Suppressor macrophage treated with lipopolysaccharide for 1 hour (primary cell): ENCODE measurements at regions not wholly inside any gene's neighbourhood (a gene's known extent, or its start where the extent isn't known, plus 50 kb on each side); places are given as distances from the start of the nearest gene placed in this dataset.
A peak's percentile ranks its signal among the peaks of the same experiment; 100 is the strongest.
"Not testable (repeated sequence)": the region's sequence is repeated elsewhere in the genome, so short reads cannot be mapped to it uniquely, and the experiment has no call there.

Experiments
- DNase-seq, 3 donors: peaks; one replicate each; pipeline ENCODE4 v3.0.0-alpha.2; 2020 to 2022

GRCh38 chr4:115292320-115293092 is 179.1 kb upstream of the NDST4 start:
- peak in 1 of 3 donors; percentile 9 for DNase-seq

DNA sequence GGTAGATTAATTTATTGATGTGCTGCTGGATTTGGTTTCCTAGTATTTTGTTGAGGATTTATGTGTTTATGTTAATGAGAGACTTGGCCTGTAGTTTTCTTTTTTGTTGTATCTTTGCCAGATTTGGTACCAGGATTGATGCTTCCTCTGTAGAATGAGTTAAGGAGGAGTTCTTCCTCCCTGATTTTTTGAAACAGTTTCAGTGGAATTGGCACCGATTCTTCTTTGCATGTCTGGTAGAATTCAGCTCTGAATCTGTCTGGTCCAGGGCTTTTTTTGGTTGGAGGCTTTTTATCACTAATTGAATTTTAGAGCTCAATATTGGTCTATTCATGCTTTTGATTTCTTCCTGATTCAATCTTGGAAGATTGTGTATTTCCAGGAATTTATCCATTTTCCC is 174.0 kb upstream of the NDST4 start:
- DNase-seq = no peak

DNA sequence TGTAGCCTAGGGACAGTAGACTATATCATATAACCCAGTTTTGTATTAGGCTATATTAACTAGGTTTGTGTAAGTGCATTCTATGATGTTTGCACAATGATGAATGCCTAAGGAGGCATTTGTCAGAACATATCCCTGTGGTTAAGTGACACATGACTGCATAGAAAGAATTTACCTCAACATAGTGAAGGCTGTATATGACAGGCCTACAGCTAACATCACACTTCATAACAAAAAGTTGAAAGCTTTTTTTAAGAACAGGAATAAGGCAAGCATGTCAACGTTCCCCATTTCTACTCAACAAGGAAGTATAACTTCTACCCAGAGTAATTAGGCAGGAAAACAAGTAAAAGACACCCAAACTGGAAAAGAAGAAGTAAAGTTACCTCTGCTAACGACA is 165.9 kb upstream of the NDST4 start:
- peak in 1 of 3 donors; percentile 40 for DNase-seq

DNA sequence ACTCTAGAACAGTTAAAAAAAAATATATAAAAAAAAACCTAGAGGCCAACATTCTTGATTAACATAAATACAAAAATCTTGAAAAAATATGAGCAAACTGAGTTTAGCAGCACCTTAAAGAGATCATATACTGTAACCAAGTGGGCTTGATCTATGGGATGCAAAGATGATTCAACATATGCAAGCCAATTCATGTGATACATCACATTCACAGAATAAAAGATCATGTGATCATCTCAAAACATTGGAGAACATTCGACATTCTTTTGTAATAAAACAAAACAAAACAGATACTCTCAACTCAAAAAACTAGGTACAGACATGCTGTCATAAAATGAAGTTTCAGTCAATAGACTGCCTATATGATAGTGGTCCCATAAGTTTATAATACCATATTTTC is 165.4 kb upstream of the NDST4 start:
- no peak for DNase-seq

DNA sequence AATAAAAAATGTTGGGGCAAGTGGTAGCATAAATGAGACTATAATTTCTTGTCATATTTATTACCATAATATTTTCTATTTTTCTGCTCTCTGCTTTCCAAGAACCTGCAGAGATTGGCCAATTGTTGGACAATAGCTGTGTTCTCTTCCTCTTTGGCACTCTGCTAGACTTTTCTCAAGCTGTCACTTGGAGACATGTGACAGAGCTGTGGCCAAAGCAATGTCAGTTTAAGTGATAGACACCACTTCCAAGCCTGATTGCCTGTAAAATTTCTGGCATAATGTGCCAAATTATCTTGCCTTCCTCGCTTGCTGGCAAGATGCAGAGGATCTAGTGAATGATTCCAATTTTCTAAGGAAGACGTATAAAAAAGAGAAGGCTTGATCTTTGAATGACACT is 162.2 kb upstream of the NDST4 start:
- peak; percentile 23 to 49 (median 34) for DNase-seq

- peak; percentile 3 to 57 (median 54) for DNase-seq
Observed at GRCh38 chr4:115274545-115274944, 161.1 kb upstream of the NDST4 start.

DNA sequence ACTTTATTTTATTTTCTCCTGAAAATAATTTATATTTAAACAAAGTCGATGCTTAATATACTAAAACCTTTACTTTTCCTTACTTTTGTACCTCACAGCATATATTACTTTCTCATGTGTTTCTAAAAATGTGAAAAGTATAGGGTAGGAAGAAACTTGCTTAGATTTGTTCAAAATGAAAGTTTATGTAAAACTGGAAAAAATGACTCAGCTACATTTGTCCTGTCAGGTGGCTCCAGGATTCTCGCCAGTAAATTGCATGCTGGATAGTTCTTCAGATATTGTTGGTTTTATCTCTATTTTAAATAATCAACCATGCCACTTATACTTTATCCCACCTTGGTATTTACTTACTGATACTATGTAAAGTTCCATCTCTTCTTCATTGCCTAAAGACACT is 159.2 kb upstream of the NDST4 start:
- peak in 2 of 3 donors; percentile 9 to 25 for DNase-seq

DNA sequence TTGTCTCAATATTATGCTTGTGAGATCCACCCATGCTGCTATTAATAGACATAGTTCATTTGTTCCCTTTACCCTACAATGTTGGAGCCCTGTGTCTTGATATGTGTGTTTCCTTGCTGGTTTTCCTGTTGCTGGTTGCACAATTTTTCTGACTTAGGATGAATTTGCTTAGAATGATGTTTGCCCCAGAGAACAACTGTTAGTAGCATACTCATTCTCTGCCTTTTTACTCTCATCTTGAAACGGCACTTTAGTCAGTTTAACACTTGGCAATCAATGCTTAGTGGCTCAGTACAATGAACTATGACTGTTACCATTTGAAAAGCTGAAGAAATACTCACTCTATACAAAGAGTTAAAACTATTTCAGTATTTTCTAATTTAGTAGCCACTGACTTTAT is 158.8 kb upstream of the NDST4 start:
- peak in 2 of 3 donors; percentile 3 to 28 for DNase-seq

DNA sequence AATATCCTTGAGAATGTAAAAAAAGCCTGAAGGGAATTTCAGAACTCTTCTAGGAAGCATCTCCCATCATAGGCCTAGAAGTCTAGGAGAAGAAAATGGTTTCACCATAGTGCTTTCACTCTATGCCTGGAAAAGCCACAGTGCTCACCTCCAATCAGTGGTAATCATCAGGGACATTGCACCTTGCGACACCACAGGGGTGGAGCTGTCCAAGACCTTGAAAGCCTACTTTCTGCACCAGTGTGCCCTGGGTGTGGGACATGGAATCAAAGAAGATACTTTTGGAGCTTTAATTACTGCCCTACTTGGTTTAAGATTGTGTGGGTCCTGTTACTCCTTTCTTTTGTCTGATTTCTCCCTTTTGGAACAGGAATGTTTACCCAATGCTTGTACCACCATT is 146.8 kb upstream of the NDST4 start:
- no peak for DNase-seq

- DNase-seq = peak; percentile 20 to 26 (median 25)
Observed at GRCh38 chr4:115259642-115260041, 146.2 kb upstream of the NDST4 start.

DNA sequence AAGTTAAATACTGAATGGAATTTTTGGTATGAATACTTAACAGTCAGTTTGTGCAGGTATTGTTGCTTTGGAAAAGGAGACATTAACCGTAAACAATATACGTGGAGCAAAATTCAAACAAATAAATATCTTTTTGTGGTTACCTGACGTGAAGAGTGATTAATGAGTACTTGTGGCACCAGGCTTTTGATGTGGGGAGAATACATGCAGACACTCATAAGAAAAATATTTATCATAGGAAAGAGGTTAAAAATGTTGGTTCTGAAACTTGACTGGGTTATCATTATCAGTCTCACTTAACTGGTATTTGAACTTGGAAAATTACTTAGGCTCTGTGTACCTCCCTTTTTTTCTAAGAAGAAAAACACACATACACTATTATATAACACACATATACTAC is 136.4 kb upstream of the NDST4 start:
- DNase-seq = no peak

DNA sequence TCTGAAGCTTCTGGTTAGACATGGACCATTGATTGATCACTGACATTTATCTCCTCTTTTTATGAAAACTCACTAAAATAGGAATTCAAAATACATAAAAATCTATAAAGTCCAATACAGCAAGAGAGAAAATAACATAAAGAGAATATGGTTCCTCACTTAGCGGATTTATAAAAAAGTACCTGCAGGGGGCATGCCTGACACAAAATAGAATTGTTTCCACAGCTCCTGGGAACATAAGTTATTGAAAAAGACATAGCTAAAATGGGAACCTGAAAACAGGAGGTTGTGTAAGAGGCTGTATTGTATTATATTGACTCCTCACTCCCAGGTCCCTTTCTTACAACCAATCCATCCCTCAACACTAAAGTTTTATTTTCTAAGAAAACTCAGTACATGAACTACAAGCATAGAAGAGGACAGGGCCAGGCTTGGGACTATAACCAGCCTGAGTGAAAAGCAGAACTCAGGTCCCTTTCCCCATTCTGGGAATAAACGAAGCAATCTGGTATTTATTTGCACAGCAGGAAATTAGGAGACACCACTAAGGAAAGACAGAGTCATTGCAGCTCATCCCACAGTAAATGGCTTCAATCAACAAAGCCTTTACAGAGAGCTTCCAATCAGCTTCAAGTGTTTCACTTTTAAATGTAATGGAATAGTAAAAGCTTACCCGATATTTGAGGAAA is 121.1 kb upstream of the NDST4 start:
- peak; percentile 53 to 72 (median 62) for DNase-seq

DNA sequence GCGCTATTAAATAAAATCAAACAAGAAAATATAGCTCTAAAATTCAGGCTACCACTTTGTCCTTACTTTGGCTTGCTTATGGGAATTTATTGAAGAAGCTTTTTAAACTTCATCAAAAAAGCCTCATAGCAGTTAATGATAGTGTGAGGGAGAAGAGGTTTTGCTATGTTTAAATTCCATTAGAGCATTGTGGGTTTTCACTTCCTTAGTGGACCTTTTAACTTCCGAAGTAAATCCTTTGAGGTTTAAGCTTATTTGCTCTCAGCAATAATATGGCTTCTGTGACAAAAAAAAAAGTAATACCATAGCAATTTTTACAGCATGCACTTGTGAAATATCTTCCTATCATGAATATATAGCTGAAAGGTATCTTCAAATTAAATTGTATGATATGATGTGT is 120.2 kb upstream of the NDST4 start:
- DNase-seq = peak in 1 of 3 donors; percentile 5

DNA sequence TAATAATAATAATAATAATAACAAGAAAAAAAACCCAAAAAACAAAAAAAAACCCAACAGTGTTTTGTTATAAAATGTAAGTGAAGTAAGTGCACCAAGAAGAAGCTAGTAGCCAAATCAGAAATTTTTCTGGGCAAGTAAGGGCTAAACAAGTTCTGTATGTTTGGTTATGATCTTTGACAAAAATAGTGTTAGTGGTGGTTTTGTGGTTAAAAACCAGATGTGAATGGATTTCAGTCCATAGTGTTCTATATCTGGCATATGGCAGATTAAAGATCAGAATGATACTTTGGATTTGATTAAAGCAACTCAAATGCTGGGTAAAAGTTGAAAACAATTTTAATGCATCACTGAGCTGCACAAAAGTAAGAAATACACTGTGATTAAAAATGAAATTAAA is 116.5 kb upstream of the NDST4 start:
- no peak for DNase-seq

DNA sequence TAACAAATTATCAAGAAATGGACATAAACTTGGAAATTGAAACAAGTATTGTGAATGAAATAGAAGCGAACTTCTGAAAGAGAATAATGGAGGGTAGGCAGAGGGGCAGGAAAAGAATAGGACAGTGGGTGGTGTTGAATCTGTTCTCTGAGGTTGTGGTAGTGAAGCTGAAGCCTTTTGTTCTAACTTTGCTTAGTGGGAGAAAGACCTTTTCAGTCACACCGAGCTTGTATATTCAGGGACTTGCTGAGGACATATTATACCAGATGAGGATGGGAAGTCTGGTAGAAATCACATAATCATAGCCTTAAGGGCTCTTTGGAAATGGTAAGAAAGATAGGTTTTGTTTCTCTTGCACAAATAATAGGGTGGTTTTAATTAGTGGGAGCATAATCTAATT is 115.4 kb upstream of the NDST4 start:
- DNase-seq = no peak

DNA sequence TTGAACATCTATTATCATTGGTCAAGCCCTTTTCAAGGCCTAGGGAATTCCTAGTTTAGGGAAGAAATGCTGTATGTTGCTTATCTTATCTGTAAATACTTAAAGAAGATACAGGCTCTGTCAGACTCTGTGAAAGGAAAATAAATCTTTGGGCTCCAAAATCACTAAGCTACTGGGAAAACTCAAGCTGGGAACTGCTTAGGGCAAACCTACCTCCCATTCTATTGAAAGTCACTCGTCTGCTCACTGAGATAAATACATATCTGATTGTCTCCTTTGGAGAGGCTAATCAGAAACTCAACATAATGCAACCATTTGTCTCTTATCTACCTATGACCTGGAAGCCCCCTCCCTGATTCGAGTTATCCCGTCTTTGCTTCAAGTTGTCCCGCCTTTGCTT is 108.6 kb upstream of the NDST4 start:
- DNase-seq = no peak

GRCh38 chr4:115219862-115220261 is 106.4 kb upstream of the NDST4 start:
- DNase-seq = no peak

GRCh38 chr4:115219315-115219860 is 106.0 kb upstream of the NDST4 start:
- DNase-seq = no peak

GRCh38 chr4:115215935-115216334 is 102.5 kb upstream of the NDST4 start:
- no peak for DNase-seq

DNA sequence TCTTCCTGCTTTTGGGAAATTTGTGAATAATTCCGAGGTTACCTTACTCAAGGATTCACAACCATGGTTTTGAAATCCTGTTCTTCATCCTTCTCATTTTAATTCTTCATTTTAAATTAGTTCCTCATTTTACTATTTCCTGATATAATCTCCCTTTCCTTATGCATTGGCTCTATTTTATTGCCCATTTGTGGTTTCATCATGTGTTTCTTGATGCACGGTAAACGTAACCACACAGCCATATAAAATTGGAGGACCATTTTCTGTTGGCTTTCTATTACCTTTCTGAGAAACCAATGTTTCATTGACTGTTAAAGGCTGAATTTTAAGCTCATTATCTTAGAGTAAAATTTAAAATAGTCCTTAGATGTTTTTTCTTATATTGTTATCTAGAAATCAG is 100.3 kb upstream of the NDST4 start:
- no peak for DNase-seq

GRCh38 chr4:115201042-115201330 is 87.6 kb upstream of the NDST4 start:
- DNase-seq = no peak

DNA sequence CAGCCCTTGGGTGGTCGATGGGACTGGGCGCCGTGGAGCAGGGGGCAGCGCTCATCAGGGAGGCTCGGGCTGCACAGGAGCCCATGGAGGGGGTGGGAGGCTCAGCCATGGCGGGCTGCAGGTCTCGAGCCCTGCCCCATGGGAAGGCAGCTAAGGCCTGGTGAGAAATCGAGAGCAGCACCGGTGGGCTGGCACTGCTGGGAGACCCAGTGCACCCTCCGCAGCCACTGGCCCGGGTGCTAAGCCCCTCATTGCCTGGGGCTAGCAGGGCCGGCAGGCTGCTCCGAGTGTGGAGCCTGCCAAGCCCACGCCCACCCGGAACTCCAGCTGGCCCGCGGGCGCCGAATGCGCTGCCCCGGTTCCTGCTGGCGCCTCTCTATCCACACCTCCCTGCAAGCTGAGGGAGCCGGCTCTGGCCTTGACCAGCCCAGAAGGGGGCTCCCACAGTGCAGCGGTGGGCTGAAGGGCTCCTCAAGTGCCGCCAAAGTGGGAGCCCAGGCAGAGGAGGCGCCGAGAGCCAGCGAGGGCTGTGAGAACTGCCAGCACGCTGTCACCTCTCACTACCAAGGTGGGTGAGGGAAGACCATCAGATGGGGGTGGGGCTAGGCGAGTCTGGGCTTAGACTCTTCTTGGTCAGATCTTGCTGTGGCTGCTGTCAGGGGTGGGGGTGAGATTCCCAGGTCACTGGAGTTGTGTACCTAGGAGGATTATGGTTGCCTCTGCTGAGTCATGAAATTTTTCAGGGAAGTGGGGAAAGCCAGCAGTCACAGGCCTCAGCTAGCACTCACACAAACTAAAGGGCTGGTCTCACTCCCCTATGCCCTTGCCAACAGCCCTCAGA is 87.0 kb upstream of the NDST4 start:
- DNase-seq = not testable (repeated sequence)

DNA sequence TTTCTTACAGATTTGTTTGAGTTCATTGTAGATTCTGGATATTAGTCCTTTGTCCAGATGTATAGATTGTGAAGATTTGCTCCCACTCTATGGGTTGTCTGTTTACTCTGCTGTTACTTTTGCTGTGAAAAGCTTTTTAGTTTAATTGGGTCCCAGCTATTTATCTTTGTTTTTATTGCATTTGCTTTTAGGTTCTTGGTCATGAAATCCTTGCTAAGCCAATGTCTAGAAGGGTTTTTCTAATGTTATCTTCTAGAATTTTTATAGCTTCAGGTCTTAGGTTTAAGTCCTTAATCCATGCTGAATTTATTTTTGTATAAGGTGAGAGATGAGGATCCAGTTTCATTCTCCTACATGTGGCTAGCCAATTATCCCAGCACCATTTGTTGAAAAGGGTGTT is 81.2 kb upstream of the NDST4 start:
- DNase-seq = not testable (repeated sequence)

DNA sequence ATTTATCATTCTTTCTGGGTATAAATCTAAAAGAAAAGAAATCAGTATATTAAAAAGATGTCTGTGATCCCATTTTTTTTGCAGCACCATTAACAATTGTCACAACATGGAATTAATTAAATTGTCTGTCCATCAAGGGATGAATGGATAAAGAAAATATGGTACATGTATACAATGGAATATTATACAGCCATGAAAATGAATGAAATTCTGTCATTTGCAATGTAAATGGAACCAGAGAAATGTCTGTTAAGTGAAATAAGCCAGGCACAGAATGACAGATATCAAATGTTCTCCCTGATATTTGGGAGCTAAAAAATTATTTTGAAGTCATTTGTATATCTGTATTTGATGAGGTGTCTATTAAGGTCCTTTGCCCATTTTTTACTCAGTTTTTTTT is 77.1 kb upstream of the NDST4 start:
- DNase-seq = no peak
